ENCODE measurements at regions not wholly inside any gene's neighbourhood (a gene's known extent, or its start where the extent isn't known, plus 50 kb on each side); places are given as distances from the start of the nearest gene placed in this dataset.
A peak's percentile ranks its signal among the peaks of the same experiment; 100 is the strongest.

DNA sequence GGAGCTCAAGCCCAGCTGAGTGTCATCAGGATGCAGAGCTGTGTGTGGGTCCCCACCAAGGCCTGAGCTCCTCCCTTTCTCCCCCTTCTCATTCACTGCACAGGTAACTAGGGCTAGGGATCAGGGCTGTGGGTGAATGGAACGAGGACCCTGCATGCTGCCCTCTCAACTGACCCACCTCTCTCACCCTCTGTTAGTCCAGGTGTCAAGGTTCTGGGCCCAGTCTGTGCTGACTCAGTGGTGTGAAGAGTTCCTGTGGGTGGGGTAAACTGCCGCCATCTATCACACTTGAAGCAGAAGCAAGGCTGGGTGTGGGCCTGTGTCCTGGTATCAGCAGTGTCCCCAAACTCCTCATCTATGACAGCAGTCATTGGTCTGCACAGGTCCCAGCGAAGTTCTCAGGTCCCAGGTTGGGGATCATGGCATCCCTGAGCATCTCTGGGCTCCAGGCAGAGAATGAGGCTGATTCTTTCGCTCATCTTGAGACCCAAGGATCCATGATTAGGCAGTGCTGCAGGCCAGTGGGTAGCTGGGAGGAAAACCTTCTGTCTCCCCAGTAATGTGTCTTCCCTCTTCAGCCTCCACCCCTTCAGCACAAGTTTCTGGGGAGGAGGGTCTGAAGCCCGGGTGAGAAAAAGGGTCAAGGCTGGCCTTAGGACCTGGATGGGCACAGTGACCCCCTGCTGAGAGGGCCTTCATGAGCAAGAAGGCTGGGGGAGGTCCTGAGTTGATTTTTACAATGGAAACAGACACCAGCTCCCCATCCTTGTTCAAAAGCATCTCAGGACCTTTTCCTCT lies 109.8 kb downstream of the ZNF280B start:
- no peaks in the 10 kb centered on the region for H3K9me3 Mint-ChIP-seq

DNA sequence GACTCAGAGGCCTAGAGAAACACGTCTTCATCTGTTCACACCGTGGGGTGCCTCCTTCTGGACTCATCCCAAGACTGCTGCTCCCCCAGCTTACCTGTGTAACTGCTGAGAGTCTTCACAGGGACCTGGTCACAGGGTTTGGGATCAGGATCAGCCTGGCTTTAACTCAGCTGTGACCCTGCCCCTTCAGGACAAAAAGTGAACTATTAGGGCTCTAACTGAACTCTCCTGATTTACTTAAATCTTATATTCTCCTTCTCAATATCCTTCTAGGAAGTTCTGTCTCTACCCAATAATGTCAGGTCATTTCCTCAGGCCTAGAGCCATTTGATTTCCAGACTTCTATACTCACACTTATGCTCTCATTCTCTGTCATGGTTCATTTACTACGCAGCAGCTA lies 108.4 kb downstream of the ZNF280B start:
- WGBS, 2 experiments (ENCODE audit: insufficient coverage in 1 of 2, insufficient read length in 1 of 2) = 56 to 58% methylated on average over 2 to 3 of the region's 3 CpGs
- DNase-seq = peak; percentile 46
- peak; percentile 61 for TF ChIP-seq CTCF (conservative IDR thresholded peaks at IDR 0.05)
- H3K4me3 Mint-ChIP-seq = no peak overlapping the region
- Histone ChIP-seq H3K27ac (ENCODE audit: low read depth, low read length) (no peak overlapping the region), H3K4me1 (ENCODE audit: control insufficient read depth, insufficient read depth, low read length) (no peaks in the 10 kb centered on the region), H3K9ac (ENCODE audit: extremely low read depth, low read length, poor library complexity, severe bottlenecking) (no peak overlapping the region), H3K36me3 (ENCODE audit: control insufficient read depth, insufficient read depth, low read length) (no peaks in the 10 kb centered on the region), H3K27me3 (ENCODE audit: control insufficient read depth, insufficient read depth, low read length, poor library complexity, severe bottlenecking) (peaks cover 89% of the 10 kb centered on the region), H3K4me3 (ENCODE audit: low read length) (no peak overlapping the region), H3K9me3 (ENCODE audit: control insufficient read depth, low read length) (no peaks in the 10 kb centered on the region)
- no peaks in the 10 kb centered on the region for H3K9me3 Mint-ChIP-seq
- no peaks in the 10 kb centered on the region for H3K4me1 Mint-ChIP-seq
- H3K27me3 Mint-ChIP-seq (ENCODE audit: insufficient read depth) = peaks cover 98% of the 10 kb centered on the region
- H3K36me3 Mint-ChIP-seq (ENCODE audit: low read depth) = no peaks in the 10 kb centered on the region
- H3K27ac Mint-ChIP-seq = no peak overlapping the region

More for the DNA sequence above, 109.8 kb downstream of the ZNF280B start:
- DNase-seq = peak; percentile 34
- Mint-ChIP-seq H3K4me3 (no peak overlapping the region), H3K36me3 (ENCODE audit: low read depth) (no peaks in the 10 kb centered on the region), H3K27ac (no peak overlapping the region), H3K4me1 (no peaks in the 10 kb centered on the region), H3K27me3 (ENCODE audit: insufficient read depth) (peaks cover 98% of the 10 kb centered on the region)
- Histone ChIP-seq H3K27me3 (ENCODE audit: control insufficient read depth, insufficient read depth, low read length, poor library complexity, severe bottlenecking) (peaks cover 94% of the 10 kb centered on the region), H3K36me3 (ENCODE audit: control insufficient read depth, insufficient read depth, low read length) (no peaks in the 10 kb centered on the region), H3K4me1 (ENCODE audit: control insufficient read depth, insufficient read depth, low read length) (no peaks in the 10 kb centered on the region), H3K27ac (ENCODE audit: low read depth, low read length) (peak overlapping the region; percentile 92), H3K9ac (ENCODE audit: extremely low read depth, low read length, poor library complexity, severe bottlenecking) (no peak overlapping the region), H3K4me3 (ENCODE audit: low read length) (no peak overlapping the region), H3K9me3 (ENCODE audit: control insufficient read depth, low read length) (peaks cover 3% of the 10 kb centered on the region)
- WGBS, 2 experiments (ENCODE audit: insufficient coverage in 1 of 2, insufficient read length in 1 of 2) = 84 to 100% methylated on average over 1 to 5 of the region's 5 CpGs
- TF ChIP-seq CTCF (conservative IDR thresholded peaks at IDR 0.05) = no peak

- no peaks in the 10 kb centered on the region for H3K36me3 ChIP-seq (ENCODE audit: control insufficient read depth, insufficient read depth, low read length)
- WGBS, 2 experiments (ENCODE audit: insufficient coverage in 1 of 2, insufficient read length in 1 of 2) = 49% methylated on average over 1 of the region's 1 CpG; no CpG with 5 or more reads in 1 of the 2 experiments
- Mint-ChIP-seq H3K9me3 (no peaks in the 10 kb centered on the region), H3K36me3 (ENCODE audit: low read depth) (no peaks in the 10 kb centered on the region), H3K27me3 (ENCODE audit: insufficient read depth) (peaks cover 98% of the 10 kb centered on the region), H3K4me1 (no peaks in the 10 kb centered on the region), H3K4me3 (no peak overlapping the region), H3K27ac (no peak overlapping the region)
- H3K9me3 ChIP-seq (ENCODE audit: control insufficient read depth, low read length) = no peaks in the 10 kb centered on the region
- no peak for TF ChIP-seq CTCF (conservative IDR thresholded peaks at IDR 0.05)
- H3K9ac ChIP-seq (ENCODE audit: extremely low read depth, low read length, poor library complexity, severe bottlenecking) = no peak overlapping the region
- DNase-seq = peak; percentile 10
- no peak overlapping the region for H3K4me3 ChIP-seq (ENCODE audit: low read length)
- no peaks in the 10 kb centered on the region for H3K4me1 ChIP-seq (ENCODE audit: control insufficient read depth, insufficient read depth, low read length)
- H3K27ac ChIP-seq (ENCODE audit: low read depth, low read length) = no peak overlapping the region
- H3K27me3 ChIP-seq (ENCODE audit: control insufficient read depth, insufficient read depth, low read length, poor library complexity, severe bottlenecking) = peaks cover 89% of the 10 kb centered on the region
Observed at GRCh38 chr22:22400964-22401363, 107.6 kb downstream of the ZNF280B start.

Measured in endodermal cell (in vitro differentiated cells).